Neural cell (in vitro differentiated cells): ENCODE measurements at regions not wholly inside any gene's neighbourhood (a gene's known extent, or its start where the extent isn't known, plus 50 kb on each side); places are given as distances from the start of the nearest gene placed in this dataset.

Source experiments
- H2AFZ ChIP-seq: fragments of 200-600, 300-800 bp; sonication (generic), shearing (Covaris generic); 2 replicates; pipeline ENCODE4 v1.6.0; 2014; ENCODE audit warnings: low read depth, mild to moderate bottlenecking, antibody characterized with exemption, low read length, moderate library complexity
- H3F3A ChIP-seq: fragments of 200-600 bp; shearing (Covaris generic); 2 replicates; pipeline ENCODE4 v1.6.1; 2016; ENCODE audit warnings: mild to moderate bottlenecking, moderate library complexity, mixed read lengths, antibody characterized with exemption, low read length; ENCODE audit not compliant: insufficient read depth, poor library complexity, severe bottlenecking
- H3K27ac ChIP-seq: fragments of 200-600, 300-800 bp; sonication (generic), shearing (Covaris generic); 2 replicates; pipeline ENCODE4 v1.5.1; 2014; ENCODE audit warnings: mild to moderate bottlenecking, low read length, moderate library complexity
- H3K27me3 ChIP-seq: fragments of 300-800, 200-600 bp; sonication (generic), shearing (Covaris generic); 2 replicates; pipeline ENCODE4 v1.6.0; 2014; ENCODE audit warnings: mild to moderate bottlenecking, low read depth, low read length, moderate library complexity; ENCODE audit not compliant: insufficient read depth
- H3K36me3 ChIP-seq: fragments of 300-800, 200-600 bp; sonication (generic), shearing (Covaris generic); 2 replicates; pipeline ENCODE4 v1.5.1; 2014; ENCODE audit warnings: mild to moderate bottlenecking, antibody characterized with exemption, low read length, moderate library complexity; ENCODE audit not compliant: insufficient read depth
- H3K4me2 ChIP-seq: fragments of 300-800, 200-600 bp; sonication (generic), shearing (Covaris generic); 2 replicates; pipeline ENCODE4 v1.6.0; 2014; ENCODE audit warnings: mild to moderate bottlenecking, low read length
- H3K4me3 ChIP-seq: fragments of 300-800, 200-600 bp; sonication (generic), shearing (Covaris generic); 2 replicates; pipeline ENCODE4 v1.5.1; 2014; ENCODE audit warnings: mild to moderate bottlenecking, low read length, moderate library complexity
- H3K79me2 ChIP-seq: fragments of 200-600 bp; shearing (Covaris generic); replicated peaks from 2 replicates; pipeline ENCODE4 v1.6.0; 2014; ENCODE audit warnings: mild to moderate bottlenecking, low read length, moderate library complexity; ENCODE audit not compliant: insufficient read depth
- H3K9ac ChIP-seq: fragments of 300-800, 200-600 bp; sonication (generic), shearing (Covaris generic); 2 replicates; pipeline ENCODE4 v1.6.1; 2016; ENCODE audit warnings: mild to moderate bottlenecking, low read length, mixed read lengths
- H3K9me2 ChIP-seq: fragments of 200-600 bp; shearing (Covaris generic); 2 replicates; pipeline ENCODE4 v1.6.1; 2016; ENCODE audit warnings: mild to moderate bottlenecking, low read length, mixed read lengths; ENCODE audit not compliant: insufficient read depth
- H3K9me3 ChIP-seq: fragments of 200-600, 300-800 bp; sonication (generic), shearing (Covaris generic); 2 replicates; pipeline ENCODE4 v1.6.1; 2016; ENCODE audit warnings: mild to moderate bottlenecking, mixed run types, low read length, moderate library complexity, mixed read lengths
- H4K20me1 ChIP-seq: fragments of 200-600 bp; shearing (Covaris generic); 2 replicates; pipeline ENCODE4 v1.6.1; 2016; ENCODE audit warnings: mild to moderate bottlenecking, mixed run types; ENCODE audit not compliant: insufficient read depth
- CTCF ChIP-seq: fragments of 450-650 bp; IDR thresholded peaks from 2 replicates; pipeline ENCODE4 v1.5.1; 2014; ENCODE audit warnings: antibody characterized with exemption, mild to moderate bottlenecking, moderate library complexity; ENCODE audit not compliant: poor library complexity, severe bottlenecking
- EP300 ChIP-seq: fragments of 450-650 bp; conservative IDR thresholded peaks from 2 replicates; pipeline ENCODE4 v1.6.1; 2014; ENCODE audit warnings: antibody characterized with exemption, mild to moderate bottlenecking, moderate library complexity; ENCODE audit not compliant: poor library complexity, severe bottlenecking
- EZH2 ChIP-seq: fragments of 200-600, 300-800 bp; shearing (Covaris generic), sonication (generic); IDR thresholded peaks from 2 replicates; pipeline ENCODE4 v1.6.1; 2014; ENCODE audit warnings: antibody characterized with exemption, low read length, borderline replicate concordance, mild to moderate bottlenecking; ENCODE audit not compliant: insufficient read depth, poor library complexity, severe bottlenecking
- MXI1 ChIP-seq: fragments of 450-650 bp; conservative IDR thresholded peaks from 2 replicates; pipeline ENCODE4 v1.6.1; 2014; ENCODE audit warnings: antibody characterized with exemption, mild to moderate bottlenecking; ENCODE audit not compliant: poor library complexity, severe bottlenecking
- POLR2AphosphoS5 ChIP-seq: IDR thresholded peaks from 2 replicates; pipeline ENCODE4 v1.6.1; 2012
- RAD21 ChIP-seq: fragments of 450-650 bp; conservative IDR thresholded peaks from 2 replicates; pipeline ENCODE4 v1.6.1; 2014; ENCODE audit warnings: antibody characterized with exemption, mild to moderate bottlenecking, moderate library complexity
- REST ChIP-seq: IDR thresholded peaks from 2 replicates; pipeline ENCODE4 v1.6.1; 2012; ENCODE audit warnings: borderline replicate concordance
- SMC3 ChIP-seq: fragments of 450-650 bp; conservative IDR thresholded peaks from 2 replicates; pipeline ENCODE4 v1.6.1; 2014; ENCODE audit warnings: antibody characterized with exemption, mild to moderate bottlenecking, moderate library complexity; ENCODE audit not compliant: poor library complexity
- TAF1 ChIP-seq: IDR thresholded peaks from 2 replicates; pipeline ENCODE4 v1.6.1; 2012; ENCODE audit warnings: low read depth

- H3K9ac ChIP-seq: no peak overlapping the region
- no peaks in the 10 kb centered on the region for H3K79me2 ChIP-seq
- no peaks in the 10 kb centered on the region for H3K9me2 ChIP-seq
- no peak for TF ChIP-seq MXI1
- TF ChIP-seq TAF1: no peak
- no peaks in the 10 kb centered on the region for H3K9me3 ChIP-seq
- no peaks in the 10 kb centered on the region for H3K27me3 ChIP-seq
- no peaks in the 10 kb centered on the region for H3K36me3 ChIP-seq
- no peak overlapping the region for H3K4me2 ChIP-seq
- H3K4me3 ChIP-seq: no peak overlapping the region
- no peaks in the 10 kb centered on the region for H4K20me1 ChIP-seq
- H3K27ac ChIP-seq: no peak overlapping the region
- H2AFZ ChIP-seq: no peak overlapping the region
- H3F3A ChIP-seq: no peaks in the 10 kb centered on the region
These were observed 1151.4 kb upstream of the PABPC4L start for GRCh38 chr4:135353008-135353407.

- H3K9me2 ChIP-seq: no peaks in the 10 kb centered on the region
- no peaks in the 10 kb centered on the region for H3K36me3 ChIP-seq
- no peaks in the 10 kb centered on the region for H3K79me2 ChIP-seq
- no peak overlapping the region for H3K4me3 ChIP-seq
- no peaks in the 10 kb centered on the region for H3F3A ChIP-seq
- H3K4me2 ChIP-seq: no peak overlapping the region
- TF ChIP-seq TAF1: no peak
- no peak for TF ChIP-seq EZH2
- TF ChIP-seq CTCF: no peak
- no peak for TF ChIP-seq SMC3
- no peak for TF ChIP-seq EP300
- no peak for TF ChIP-seq RAD21
- TF ChIP-seq REST: no peak
- TF ChIP-seq POLR2AphosphoS5: no peak
- no peak for TF ChIP-seq MXI1
- no peaks in the 10 kb centered on the region for H3K9me3 ChIP-seq
- no peaks in the 10 kb centered on the region for H3K27me3 ChIP-seq
- no peaks in the 10 kb centered on the region for H4K20me1 ChIP-seq
- H3K9ac ChIP-seq: no peak overlapping the region
- no peak overlapping the region for H2AFZ ChIP-seq
- no peak overlapping the region for H3K27ac ChIP-seq
These were observed 1142.9 kb upstream of the PABPC4L start for GRCh38 chr4:135344492-135344891.

- H3K27ac ChIP-seq: no peak overlapping the region
- H3K4me2 ChIP-seq: no peak overlapping the region
- H3K9me3 ChIP-seq: no peaks in the 10 kb centered on the region
- H3K9ac ChIP-seq: no peak overlapping the region
- TF ChIP-seq CTCF: no peak
- no peak for TF ChIP-seq MXI1
- no peak for TF ChIP-seq RAD21
- no peak for TF ChIP-seq REST
- TF ChIP-seq EP300: no peak
- no peak for TF ChIP-seq SMC3
- TF ChIP-seq EZH2: no peak
- TF ChIP-seq TAF1: no peak
- TF ChIP-seq POLR2AphosphoS5: no peak
- no peaks in the 10 kb centered on the region for H4K20me1 ChIP-seq
- no peaks in the 10 kb centered on the region for H3K79me2 ChIP-seq
- no peaks in the 10 kb centered on the region for H3K36me3 ChIP-seq
- no peak overlapping the region for H2AFZ ChIP-seq
- no peaks in the 10 kb centered on the region for H3F3A ChIP-seq
- H3K4me3 ChIP-seq: no peak overlapping the region
- H3K9me2 ChIP-seq: no peaks in the 10 kb centered on the region
- no peaks in the 10 kb centered on the region for H3K27me3 ChIP-seq
These were observed 1136.6 kb upstream of the PABPC4L start for GRCh38 chr4:135338181-135338580.
